H1 (cell line): ENCODE measurements at regions not wholly inside any gene's neighbourhood (a gene's known extent, or its start where the extent isn't known, plus 50 kb on each side); places are given as distances from the start of the nearest gene placed in this dataset.

Source experiments
- EGR1 ChIP-seq: IDR thresholded peaks from 2 replicates; pipeline ENCODE4 v1.6.1; 2011; ENCODE audit warnings: low read depth, low read length, borderline replicate concordance
- EP300 ChIP-seq, 2 experiments: IDR thresholded peaks; 1 replicate in 1 of 2; 2 replicates in 1 of 2; pipeline ENCODE4 v1.6.1; 2011 to 2012; ENCODE audit warnings: low read depth in 2 of 2, low read length in 2 of 2, mild to moderate bottlenecking in 2 of 2, borderline replicate concordance in 1 of 2, inconsistent platforms in 1 of 2, moderate library complexity in 1 of 2
- EZH2 ChIP-seq: fragments of 200-600 bp; sonication (generic); IDR thresholded peaks from 2 replicates; pipeline ENCODE4 v1.7.1; 2012; ENCODE audit warnings: low read depth, mild to moderate bottlenecking, moderate library complexity, low read length, inconsistent platforms; ENCODE audit not compliant: severe bottlenecking
- JUND ChIP-seq: IDR thresholded peaks from 2 replicates; pipeline ENCODE4 v1.6.1; 2011; ENCODE audit warnings: mild to moderate bottlenecking, improper control_type of control experiment, low read length
- KDM5A ChIP-seq: fragments of 200-600 bp; IDR thresholded peaks from 2 replicates; pipeline ENCODE4 v1.7.1; 2012; ENCODE audit warnings: mild to moderate bottlenecking, low read length, inconsistent platforms, mixed read lengths
- MAFK ChIP-seq: IDR thresholded peaks from 2 replicates; pipeline ENCODE4 v1.6.1; 2012; ENCODE audit warnings: low read depth, mild to moderate bottlenecking, improper control_type of control experiment, low read length
- POLR2AphosphoS5 ChIP-seq: IDR thresholded peaks from 2 replicates; pipeline ENCODE4 v1.6.1; 2011; ENCODE audit warnings: low read depth, low read length
- POU5F1 ChIP-seq: IDR thresholded peaks from 2 replicates; pipeline ENCODE4 v1.6.1; 2011; ENCODE audit warnings: low read depth, mild to moderate bottlenecking, low read length, moderate library complexity
- RXRA ChIP-seq: IDR thresholded peaks from 2 replicates; pipeline ENCODE4 v1.6.1; 2011; ENCODE audit warnings: low read depth, mild to moderate bottlenecking, low read length, moderate library complexity; ENCODE audit not compliant: insufficient read depth
- TCF12 ChIP-seq: IDR thresholded peaks from 2 replicates; pipeline ENCODE4 v1.6.1; 2011; ENCODE audit warnings: low read depth, mild to moderate bottlenecking, low read length
- YY1 ChIP-seq: IDR thresholded peaks from 2 replicates; pipeline ENCODE4 v1.6.1; 2011; ENCODE audit warnings: low read depth, mild to moderate bottlenecking, low read length
- TF ChIP-seq, protein P1 (sequence below), 3 experiments: IDR thresholded peaks; 1 replicate in 2 of 3; 2 replicates in 1 of 3; pipeline versions ENCODE4 v1.5.1 to v1.6.1; 2011; ENCODE audit warnings: low read length in 3 of 3, mild to moderate bottlenecking in 3 of 3, inconsistent platforms in 2 of 3, low read depth in 1 of 3, moderate library complexity in 1 of 3; ENCODE audit not compliant: insufficient read depth in 1 of 3; ENCODE audit errors: control extremely low read depth in 1 of 3

DNA sequence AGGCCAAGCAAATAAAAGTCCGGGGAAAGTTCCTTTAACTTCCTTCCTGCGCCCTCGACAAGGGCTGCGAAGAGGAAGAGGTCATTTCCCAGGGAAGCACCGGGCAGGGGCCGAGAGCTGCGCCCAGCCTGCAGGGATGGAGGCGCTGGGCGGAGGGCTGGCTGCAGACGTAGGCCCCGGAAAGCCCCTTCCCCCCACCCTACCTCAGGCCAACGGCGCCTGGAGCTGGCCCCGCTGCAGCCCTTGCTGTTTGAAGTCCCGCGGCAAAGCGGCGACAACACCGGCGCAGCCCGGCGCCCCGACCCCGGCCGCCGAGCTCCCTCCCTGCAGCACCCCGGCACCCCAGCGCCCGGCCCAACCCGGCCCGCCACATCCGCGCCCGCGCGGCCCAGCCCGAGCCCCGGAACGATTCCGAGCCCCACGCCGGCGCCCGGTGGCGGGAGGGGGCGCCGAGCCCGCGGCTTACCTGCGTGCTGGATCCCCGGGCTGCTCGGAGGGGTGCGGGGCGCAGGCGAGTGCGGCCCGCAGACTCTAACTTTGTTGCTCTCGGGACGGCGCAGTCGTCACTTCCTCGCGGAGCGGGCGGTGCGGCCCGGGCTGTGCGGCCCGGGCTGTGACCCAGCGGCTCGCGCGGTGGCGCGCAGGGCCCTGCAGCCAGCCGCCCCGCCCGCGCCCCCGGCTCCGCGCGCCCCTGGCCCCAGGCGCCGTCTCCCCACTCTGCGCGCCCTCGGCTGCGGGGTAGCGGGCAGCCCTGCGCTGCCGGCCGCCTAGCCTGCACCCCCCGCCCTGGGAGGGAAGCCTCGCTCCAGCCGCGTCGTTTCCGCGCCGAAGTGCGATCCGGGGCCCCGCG lies 64.8 kb upstream of the PTGR2 start:
- no peak for TF ChIP-seq MAFK
- no peak for TF ChIP-seq EZH2
- TF ChIP-seq, protein P1, sequence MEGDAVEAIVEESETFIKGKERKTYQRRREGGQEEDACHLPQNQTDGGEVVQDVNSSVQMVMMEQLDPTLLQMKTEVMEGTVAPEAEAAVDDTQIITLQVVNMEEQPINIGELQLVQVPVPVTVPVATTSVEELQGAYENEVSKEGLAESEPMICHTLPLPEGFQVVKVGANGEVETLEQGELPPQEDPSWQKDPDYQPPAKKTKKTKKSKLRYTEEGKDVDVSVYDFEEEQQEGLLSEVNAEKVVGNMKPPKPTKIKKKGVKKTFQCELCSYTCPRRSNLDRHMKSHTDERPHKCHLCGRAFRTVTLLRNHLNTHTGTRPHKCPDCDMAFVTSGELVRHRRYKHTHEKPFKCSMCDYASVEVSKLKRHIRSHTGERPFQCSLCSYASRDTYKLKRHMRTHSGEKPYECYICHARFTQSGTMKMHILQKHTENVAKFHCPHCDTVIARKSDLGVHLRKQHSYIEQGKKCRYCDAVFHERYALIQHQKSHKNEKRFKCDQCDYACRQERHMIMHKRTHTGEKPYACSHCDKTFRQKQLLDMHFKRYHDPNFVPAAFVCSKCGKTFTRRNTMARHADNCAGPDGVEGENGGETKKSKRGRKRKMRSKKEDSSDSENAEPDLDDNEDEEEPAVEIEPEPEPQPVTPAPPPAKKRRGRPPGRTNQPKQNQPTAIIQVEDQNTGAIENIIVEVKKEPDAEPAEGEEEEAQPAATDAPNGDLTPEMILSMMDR (IDR thresholded peaks at IDR 0.05; ENCODE audit: control extremely low read depth in 1 of 3, insufficient read depth in 1 of 3, low read depth in 1 of 3, low read length in 3 of 3): no peak
- TF ChIP-seq KDM5A: no peak
- peak; percentile 12; the same call in 1 of the 2 replicates for TF ChIP-seq EGR1
- TF ChIP-seq RXRA: no peak
- no peak for TF ChIP-seq JUND
- no peak for TF ChIP-seq TCF12
- no peak for TF ChIP-seq YY1
- TF ChIP-seq POLR2AphosphoS5: no peak
- TF ChIP-seq EP300 (IDR thresholded peaks at IDR 0.05; ENCODE audit: borderline replicate concordance in 1 of 2, low read depth in 2 of 2, low read length in 2 of 2): no peak
- TF ChIP-seq POU5F1: no peak
